Activated CD8-positive, alpha-beta T cell treated with anti-CD3 and anti-CD28 coated beads, Interleukin-2, amount 10 ng/mL, durations not matched to agents 7 days and 5 days (primary cell): ENCODE measurements at regions not wholly inside any gene's neighbourhood (a gene's known extent, or its start where the extent isn't known, plus 50 kb on each side); places are given as distances from the start of the nearest gene placed in this dataset.
"Not testable (repeated sequence)": the region's sequence is repeated elsewhere in the genome, so short reads cannot be mapped to it uniquely, and the experiment has no call there.

Experiments used
- ATAC-seq: fragments of 150-1000 bp; cut with Tn5 transposase; one replicate; pipeline ENCODE4 v1.10.0; 2021; ENCODE audit warnings: moderate library complexity
- CTCF ChIA-PET: fragments of 350-600 bp; sonication (Branson Sonifier 250); formaldehyde crosslinking; loops from one replicate; lab custom pipeline; 2021; ENCODE audit warnings: antibody characterized with exemption; lab: Charles Lee
- POLR2A ChIA-PET: fragments of 350-600 bp; sonication (Branson Sonifier 250); formaldehyde crosslinking; loops from one replicate; lab custom pipeline; 2021; ENCODE audit warnings: antibody characterized with exemption; lab: Charles Lee
- DNase-seq: peaks from one replicate; pipeline ENCODE4 v3.0.0-alpha.2; 2020
- H3K27ac Mint-ChIP-seq: one replicate; pipeline ENCODE4 v1.8.0; 2021; ENCODE audit warnings: mild to moderate bottlenecking, mixed read lengths
- H3K27me3 Mint-ChIP-seq: one replicate; pipeline ENCODE4 v1.8.0; 2021; ENCODE audit warnings: low read depth, mixed read lengths
- H3K36me3 Mint-ChIP-seq: one replicate; pipeline ENCODE4 v1.8.0; 2021; ENCODE audit warnings: low read depth, mixed read lengths
- H3K4me1 Mint-ChIP-seq: one replicate; pipeline ENCODE4 v1.8.0; 2021; ENCODE audit warnings: low read depth, mixed read lengths
- H3K4me3 Mint-ChIP-seq: one replicate; pipeline ENCODE4 v1.8.0; 2021; ENCODE audit warnings: mild to moderate bottlenecking, mixed read lengths
- H3K9me3 Mint-ChIP-seq: one replicate; pipeline ENCODE4 v1.8.0; 2022; ENCODE audit warnings: mixed read lengths; ENCODE audit not compliant: insufficient read depth

DNA sequence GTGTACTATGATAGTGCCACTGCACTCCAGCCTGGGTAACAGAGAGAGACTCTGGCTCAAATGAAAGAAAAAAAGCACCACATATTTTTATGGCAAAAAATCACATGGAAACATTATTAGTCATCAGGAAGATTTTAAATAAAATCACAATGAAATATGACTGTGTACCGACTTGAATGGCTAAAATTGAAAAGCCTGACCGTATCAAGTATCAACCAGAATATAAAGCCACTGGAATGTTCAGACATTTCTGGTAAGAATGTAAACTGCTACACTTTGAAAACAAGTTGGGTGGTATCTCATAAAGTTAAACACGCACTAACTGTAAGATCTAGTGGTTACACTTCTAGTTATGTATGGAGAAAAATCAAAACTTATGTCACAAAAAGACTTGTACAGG, 306.7 kb upstream of the MBL2 start:
- Mint-ChIP-seq H3K36me3 (no peaks in the 10 kb centered on the region), H3K4me1 (no peaks in the 10 kb centered on the region), H3K4me3 (no peak overlapping the region), H3K9me3 (peaks cover 4% of the 10 kb centered on the region), H3K27me3 (no peaks in the 10 kb centered on the region), H3K27ac (no peak overlapping the region)
- ChIA-PET POLR2A (no interaction called here), CTCF (no interaction called here)
- DNase-seq (no peak), ATAC-seq (no peak)

DNA sequence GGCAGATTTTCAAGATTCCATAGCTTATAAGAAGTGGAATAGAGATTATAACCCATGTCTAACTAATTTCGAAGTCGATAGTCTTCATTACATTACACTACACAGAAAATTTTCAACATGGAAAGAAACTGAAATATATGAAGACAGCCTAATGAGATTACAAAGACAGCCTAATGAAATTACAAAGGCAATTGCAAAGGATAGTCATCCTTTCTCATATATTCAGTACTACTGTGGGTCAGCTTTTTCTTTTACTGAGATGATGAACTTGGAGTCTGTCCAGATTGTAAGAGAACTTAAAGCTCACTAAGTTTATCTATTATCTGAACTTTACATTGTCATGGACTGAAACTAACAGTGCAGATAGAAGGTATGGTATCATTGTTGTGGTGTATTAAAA, 304.4 kb upstream of the MBL2 start:
- Mint-ChIP-seq H3K27me3 (no peaks in the 10 kb centered on the region), H3K4me1 (no peaks in the 10 kb centered on the region), H3K27ac (no peak overlapping the region), H3K9me3 (no peaks in the 10 kb centered on the region), H3K4me3 (no peak overlapping the region), H3K36me3 (no peaks in the 10 kb centered on the region)
- ChIA-PET POLR2A (no interaction called here), CTCF (no interaction called here)
- ATAC-seq = no peak
- DNase-seq = no peak

DNA sequence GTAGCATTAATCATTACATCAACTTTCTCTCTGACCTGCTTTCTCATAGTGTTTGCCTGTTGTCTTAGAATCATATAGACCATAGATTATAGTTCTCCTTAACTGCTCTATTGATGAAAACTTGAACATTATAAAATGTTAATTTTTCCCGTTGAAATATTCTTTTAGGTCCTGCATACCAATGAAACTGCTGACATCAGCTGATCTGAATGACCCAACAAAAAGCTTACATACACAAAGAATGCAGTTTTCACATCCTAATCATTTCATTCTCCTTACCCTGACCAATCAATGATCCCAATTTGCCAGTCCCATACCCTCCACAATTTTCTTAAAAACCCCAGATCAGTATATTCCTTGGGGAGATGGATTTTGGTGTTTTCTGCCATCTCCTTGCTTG, 302.9 kb upstream of the MBL2 start:
- ATAC-seq (no peak), DNase-seq (no peak)
- H3K27me3 Mint-ChIP-seq = no peaks in the 10 kb centered on the region
- H3K36me3 Mint-ChIP-seq = no peaks in the 10 kb centered on the region
- no peak overlapping the region for H3K4me3 Mint-ChIP-seq
- ChIA-PET POLR2A (no interaction called here), CTCF (no interaction called here)
- H3K4me1 Mint-ChIP-seq = no peaks in the 10 kb centered on the region
- H3K9me3 Mint-ChIP-seq = no peaks in the 10 kb centered on the region
- no peak overlapping the region for H3K27ac Mint-ChIP-seq

DNA sequence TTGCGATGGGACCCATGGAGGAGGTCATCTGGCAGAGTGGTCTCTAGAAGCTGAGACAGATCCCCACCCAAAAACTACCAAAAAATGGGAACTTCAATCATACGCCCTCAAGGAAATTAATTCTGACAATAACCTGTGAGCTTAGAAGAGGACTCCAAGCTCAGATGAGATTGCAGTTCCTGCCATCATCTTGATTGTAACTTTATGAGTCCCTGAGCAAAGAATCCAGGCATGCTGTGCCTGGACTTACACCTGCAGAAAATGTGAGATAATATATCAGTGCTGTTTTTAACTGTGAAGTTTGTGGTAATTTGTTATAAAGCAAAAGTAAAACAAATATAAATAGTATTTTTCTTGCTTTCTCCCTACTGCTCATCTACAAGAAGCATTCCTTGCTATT, 299.6 kb upstream of the MBL2 start:
- Mint-ChIP-seq H3K9me3 (no peaks in the 10 kb centered on the region), H3K27ac (no peak overlapping the region), H3K4me3 (no peak overlapping the region), H3K4me1 (no peaks in the 10 kb centered on the region), H3K36me3 (no peaks in the 10 kb centered on the region), H3K27me3 (no peaks in the 10 kb centered on the region)
- CTCF ChIA-PET = no interaction called here
- DNase-seq (no peak), ATAC-seq (no peak)
- POLR2A ChIA-PET = no interaction called here

GRCh38 chr10:53071505-53072125, 299.0 kb upstream of the MBL2 start:
- ChIA-PET CTCF (no interaction called here), POLR2A (no interaction called here)
- Mint-ChIP-seq H3K36me3 (no peaks in the 10 kb centered on the region), H3K4me3 (no peak overlapping the region), H3K27ac (no peak overlapping the region), H3K27me3 (no peaks in the 10 kb centered on the region), H3K4me1 (no peaks in the 10 kb centered on the region), H3K9me3 (no peaks in the 10 kb centered on the region)
- ATAC-seq (no peak), DNase-seq (no peak)

GRCh38 chr10:53069013-53069412, 296.4 kb upstream of the MBL2 start:
- no peaks in the 10 kb centered on the region for H3K36me3 Mint-ChIP-seq
- no peak overlapping the region for H3K27ac Mint-ChIP-seq
- ATAC-seq (no peak), DNase-seq (no peak)
- ChIA-PET POLR2A (no interaction called here), CTCF (no interaction called here)
- H3K27me3 Mint-ChIP-seq = no peaks in the 10 kb centered on the region
- no peak overlapping the region for H3K4me3 Mint-ChIP-seq
- no peaks in the 10 kb centered on the region for H3K4me1 Mint-ChIP-seq
- H3K9me3 Mint-ChIP-seq = no peaks in the 10 kb centered on the region

- Mint-ChIP-seq H3K27me3 (no peaks in the 10 kb centered on the region), H3K27ac (no peak overlapping the region), H3K9me3 (peaks cover 9% of the 10 kb centered on the region), H3K36me3 (no peaks in the 10 kb centered on the region), H3K4me3 (no peak overlapping the region), H3K4me1 (no peaks in the 10 kb centered on the region)
- DNase-seq (no peak), ATAC-seq (no peak)
- POLR2A ChIA-PET = interaction anchor here (0.7 kb wide), 1 partner anchor 102 kb away, joined by 3 read pairs; no protein-coding TSS in a partner anchor
- CTCF ChIA-PET = no interaction called here
Observed at GRCh38 chr10:53064614-53065013, 292.0 kb upstream of the MBL2 start.

- Mint-ChIP-seq H3K27ac (no peak overlapping the region), H3K36me3 (no peaks in the 10 kb centered on the region), H3K4me1 (no peaks in the 10 kb centered on the region), H3K4me3 (no peak overlapping the region), H3K27me3 (no peaks in the 10 kb centered on the region), H3K9me3 (peaks cover 9% of the 10 kb centered on the region)
- no peak for DNase-seq
- CTCF ChIA-PET = no interaction called here
- POLR2A ChIA-PET = no interaction called here
- no peak for ATAC-seq
Observed at GRCh38 chr10:53063805-53064204, 291.2 kb upstream of the MBL2 start.

DNA sequence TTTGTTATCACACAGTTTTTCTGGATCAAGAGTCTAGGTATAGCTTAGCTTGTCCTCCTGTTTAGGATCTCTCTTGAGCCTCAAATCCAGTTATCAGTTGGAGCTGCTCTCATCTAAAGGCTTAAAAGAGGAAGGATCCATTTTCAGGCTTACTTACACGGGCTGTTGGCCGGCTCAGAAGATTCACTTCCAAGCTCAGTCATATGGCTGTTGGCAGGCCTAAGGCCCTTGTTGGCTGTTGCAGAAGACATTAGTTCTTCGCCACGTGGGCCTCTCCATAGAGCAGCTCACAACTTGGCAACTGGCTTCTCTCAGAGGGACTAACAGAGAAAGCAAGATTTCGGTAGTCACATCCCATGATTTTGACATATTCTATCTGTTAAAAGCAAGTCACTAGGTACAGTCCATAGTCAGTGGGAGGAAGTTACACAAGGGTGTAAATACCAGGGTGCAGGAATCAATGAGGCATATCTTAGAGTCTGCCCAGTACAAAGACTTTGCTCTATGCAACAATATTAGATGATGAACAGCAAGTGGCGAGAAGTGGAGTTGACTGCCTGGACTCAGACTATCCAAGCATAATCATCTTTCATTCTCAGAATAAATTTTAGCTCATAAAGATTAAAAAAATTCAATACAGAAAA, 280.1 kb upstream of the MBL2 start:
- no peak for ATAC-seq
- no peaks in the 10 kb centered on the region for H3K27me3 Mint-ChIP-seq

DNA sequence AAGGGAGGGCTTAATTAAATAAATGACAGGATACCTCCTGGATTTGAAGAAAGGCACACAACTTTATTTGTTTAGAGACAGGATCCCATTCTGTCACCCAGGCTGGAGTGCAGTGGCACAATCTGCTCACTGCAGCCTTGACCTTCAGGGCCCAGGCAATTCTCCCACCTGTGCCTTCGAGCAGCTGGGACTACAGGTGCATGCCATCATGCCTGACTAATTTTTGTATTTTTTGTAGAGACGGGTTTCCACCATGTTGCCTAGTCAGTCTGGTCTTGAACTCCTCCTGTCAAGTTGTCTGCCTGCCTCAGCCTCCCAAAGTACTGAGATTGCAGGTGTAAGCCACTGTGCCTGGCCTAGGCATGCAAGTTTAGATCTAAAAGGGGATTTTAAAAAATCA, 272.7 kb upstream of the MBL2 start:
- Mint-ChIP-seq H3K9me3 (no peaks in the 10 kb centered on the region), H3K4me1 (no peaks in the 10 kb centered on the region), H3K36me3 (no peaks in the 10 kb centered on the region), H3K4me3 (no peak overlapping the region), H3K27me3 (no peaks in the 10 kb centered on the region), H3K27ac (no peak overlapping the region)
- ATAC-seq (no peak), DNase-seq (no peak)
- POLR2A ChIA-PET = no interaction called here
- CTCF ChIA-PET = no interaction called here

More for the DNA sequence above, 280.1 kb upstream of the MBL2 start:
- ChIA-PET POLR2A (no interaction called here), CTCF (no interaction called here)
- H3K4me1 Mint-ChIP-seq = no peaks in the 10 kb centered on the region
- no peak overlapping the region for H3K27ac Mint-ChIP-seq
- H3K36me3 Mint-ChIP-seq = no peaks in the 10 kb centered on the region
- no peak overlapping the region for H3K4me3 Mint-ChIP-seq
- DNase-seq = no peak
- peaks cover 4% of the 10 kb centered on the region for H3K9me3 Mint-ChIP-seq

DNA sequence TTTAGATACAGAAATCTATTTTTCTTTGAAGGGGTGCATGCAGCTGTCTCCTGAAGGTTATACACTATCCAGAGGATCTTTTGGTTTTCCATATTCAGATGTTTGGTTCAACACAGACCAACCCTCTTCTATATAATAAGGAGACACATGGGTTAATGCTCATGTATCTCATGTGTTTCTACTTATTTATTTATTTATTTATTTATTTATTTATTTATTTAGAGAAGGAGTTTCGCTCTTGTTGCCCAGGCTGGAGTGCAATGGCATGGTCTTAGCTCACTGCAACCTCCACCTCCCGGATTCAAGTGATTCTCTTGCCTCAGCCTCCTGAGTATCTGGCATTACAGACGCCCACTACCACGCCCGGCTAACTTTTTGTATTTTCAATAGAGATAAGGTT, 263.2 kb upstream of the MBL2 start:
- H3K9me3 Mint-ChIP-seq, DNase-seq, H3K4me3 Mint-ChIP-seq, ATAC-seq, H3K27ac Mint-ChIP-seq, POLR2A ChIA-PET, H3K4me1 Mint-ChIP-seq, CTCF ChIA-PET, H3K27me3 Mint-ChIP-seq, H3K36me3 Mint-ChIP-seq: not testable (repeated sequence)

DNA sequence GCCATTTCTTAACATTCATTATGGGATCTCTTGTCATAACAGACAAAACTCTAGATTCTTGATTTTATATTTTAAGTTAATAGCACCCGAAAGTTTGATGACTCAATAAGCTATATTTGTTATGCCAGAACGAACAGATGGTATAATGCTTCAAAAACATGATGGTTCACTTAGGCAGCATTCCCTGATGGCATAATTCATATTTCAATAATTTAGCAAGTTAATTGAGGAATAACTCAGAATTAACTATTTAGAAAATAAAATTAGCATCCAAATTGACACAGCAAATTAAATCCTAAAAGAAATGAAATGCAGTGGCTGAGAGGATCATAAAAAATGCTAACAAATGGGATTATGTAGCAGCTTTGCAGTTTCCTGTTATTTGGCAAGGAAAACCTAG, 260.8 kb upstream of the MBL2 start:
- Mint-ChIP-seq H3K36me3 (no peaks in the 10 kb centered on the region), H3K4me1 (no peaks in the 10 kb centered on the region), H3K4me3 (no peak overlapping the region), H3K27ac (no peak overlapping the region), H3K9me3 (no peaks in the 10 kb centered on the region), H3K27me3 (no peaks in the 10 kb centered on the region)
- ATAC-seq (no peak), DNase-seq (no peak)
- CTCF ChIA-PET = no interaction called here
- POLR2A ChIA-PET = no interaction called here
